ENCODE measurements at regions not wholly inside any gene's neighbourhood (a gene's known extent, or its start where the extent isn't known, plus 50 kb on each side); places are given as distances from the start of the nearest gene placed in this dataset.

DNA sequence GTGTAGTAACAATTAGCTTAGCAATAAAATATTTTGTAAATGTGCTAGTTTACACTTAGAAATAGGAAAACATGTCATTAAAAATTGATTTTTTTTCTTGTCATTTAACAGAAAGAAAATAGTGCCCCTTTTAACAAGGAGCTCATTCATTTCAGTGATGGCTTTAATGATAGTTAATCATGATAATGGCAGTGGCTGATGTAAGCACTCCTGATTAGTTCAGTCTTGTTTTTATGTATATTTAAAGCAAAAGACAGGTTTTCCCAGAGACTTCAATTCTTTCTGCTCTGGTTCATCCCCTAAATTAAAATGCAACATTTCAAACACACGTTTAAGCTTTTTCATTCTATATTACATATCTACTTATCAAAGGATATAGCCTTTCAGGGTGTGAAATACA, 1039.5 kb upstream of the PCDH7 start:
- TF ChIP-seq, protein P1, sequence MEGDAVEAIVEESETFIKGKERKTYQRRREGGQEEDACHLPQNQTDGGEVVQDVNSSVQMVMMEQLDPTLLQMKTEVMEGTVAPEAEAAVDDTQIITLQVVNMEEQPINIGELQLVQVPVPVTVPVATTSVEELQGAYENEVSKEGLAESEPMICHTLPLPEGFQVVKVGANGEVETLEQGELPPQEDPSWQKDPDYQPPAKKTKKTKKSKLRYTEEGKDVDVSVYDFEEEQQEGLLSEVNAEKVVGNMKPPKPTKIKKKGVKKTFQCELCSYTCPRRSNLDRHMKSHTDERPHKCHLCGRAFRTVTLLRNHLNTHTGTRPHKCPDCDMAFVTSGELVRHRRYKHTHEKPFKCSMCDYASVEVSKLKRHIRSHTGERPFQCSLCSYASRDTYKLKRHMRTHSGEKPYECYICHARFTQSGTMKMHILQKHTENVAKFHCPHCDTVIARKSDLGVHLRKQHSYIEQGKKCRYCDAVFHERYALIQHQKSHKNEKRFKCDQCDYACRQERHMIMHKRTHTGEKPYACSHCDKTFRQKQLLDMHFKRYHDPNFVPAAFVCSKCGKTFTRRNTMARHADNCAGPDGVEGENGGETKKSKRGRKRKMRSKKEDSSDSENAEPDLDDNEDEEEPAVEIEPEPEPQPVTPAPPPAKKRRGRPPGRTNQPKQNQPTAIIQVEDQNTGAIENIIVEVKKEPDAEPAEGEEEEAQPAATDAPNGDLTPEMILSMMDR (IDR thresholded peaks at IDR 0.05) = no peak
- TF ChIP-seq POLR2AphosphoS5 (IDR thresholded peaks at IDR 0.05; ENCODE audit: insufficient read depth in 1 of 2, low read depth in 1 of 2) = no peak

Data from vagina (tissue), 2 donors.